Keratinocyte (primary cell): ENCODE measurements at regions not wholly inside any gene's neighbourhood (a gene's known extent, or its start where the extent isn't known, plus 50 kb on each side); places are given as distances from the start of the nearest gene placed in this dataset.

ENCODE experiments used
- DNase-seq: peaks from one replicate; pipeline ENCODE4 v3.0.0-alpha.2; 2011; ENCODE audit warnings: low read depth, missing footprints, low spot score
- FAIRE-seq: peaks from 2 replicates; lab custom pipeline; 2011; peaks lifted over from hg19 to GRCh38; lab: Jason Lieb, UNC
- H2AFZ ChIP-seq: 2 replicates; pipeline ENCODE4 v1.6.0; 2012; ENCODE audit warnings: low read length, control low read depth, inconsistent platforms; ENCODE audit not compliant: control insufficient read depth
- H3K27ac ChIP-seq: 2 replicates; pipeline ENCODE4 v1.5.1; 2011; ENCODE audit warnings: low read length; ENCODE audit not compliant: control insufficient read depth, insufficient read depth
- H3K27me3 ChIP-seq: 3 replicates; pipeline ENCODE4 v1.6.0; 2011; ENCODE audit warnings: low read length; ENCODE audit not compliant: control insufficient read depth, insufficient read depth; ENCODE audit errors: extremely low read depth
- H3K36me3 ChIP-seq, 2 experiments: 2 replicates in 1 of 2; 3 replicates in 1 of 2; pipeline ENCODE4 v1.5.1; 2011; ENCODE audit warnings: low read length in 2 of 2, mild to moderate bottlenecking in 1 of 2; ENCODE audit not compliant: control insufficient read depth in 2 of 2, insufficient read depth in 2 of 2; ENCODE audit errors: extremely low read depth in 1 of 2
- H3K4me1 ChIP-seq: 3 replicates; pipeline ENCODE4 v1.5.1; 2011; ENCODE audit warnings: low read length; ENCODE audit not compliant: control insufficient read depth, insufficient read depth; ENCODE audit errors: extremely low read depth
- H3K4me2 ChIP-seq: 3 replicates; pipeline ENCODE4 v1.6.0; 2011; ENCODE audit warnings: low read depth, low read length; ENCODE audit not compliant: control insufficient read depth, insufficient read depth; ENCODE audit errors: extremely low read depth
- H3K4me3 ChIP-seq, 3 experiments: fragments of 200-600 bp in 1 of 3; sonication (generic) in 1 of 3; 2 replicates in 2 of 3; 3 replicates in 1 of 3; pipeline ENCODE4 v1.5.1; 2011 to 2016; ENCODE audit warnings: low read length in 3 of 3, mild to moderate bottlenecking in 3 of 3, control low read depth in 2 of 3, inconsistent platforms in 1 of 3, low read depth in 1 of 3, mixed read lengths in 1 of 3, mixed run types in 1 of 3, moderate library complexity in 1 of 3; ENCODE audit not compliant: control insufficient read depth in 2 of 3, insufficient read depth in 2 of 3; ENCODE audit errors: extremely low read depth in 1 of 3
- H3K79me2 ChIP-seq: 2 replicates; pipeline ENCODE4 v1.6.0; 2012; ENCODE audit warnings: low read length; ENCODE audit not compliant: control insufficient read depth, insufficient read depth
- H3K9ac ChIP-seq: 3 replicates; pipeline ENCODE4 v1.6.0; 2011; ENCODE audit warnings: low read length; ENCODE audit not compliant: control insufficient read depth, insufficient read depth; ENCODE audit errors: extremely low read depth
- H3K9me1 ChIP-seq: 3 replicates; pipeline ENCODE4 v1.6.0; 2011; ENCODE audit warnings: low read length; ENCODE audit not compliant: control insufficient read depth, insufficient read depth; ENCODE audit errors: extremely low read depth
- H3K9me3 ChIP-seq: 2 replicates; pipeline ENCODE4 v1.5.1; 2012; ENCODE audit warnings: low read depth, low read length; ENCODE audit not compliant: control insufficient read depth
- H4K20me1 ChIP-seq: 3 replicates; pipeline ENCODE4 v1.6.0; 2011; ENCODE audit warnings: low read length; ENCODE audit not compliant: control insufficient read depth, insufficient read depth; ENCODE audit errors: extremely low read depth
- EZH2 ChIP-seq: IDR thresholded peaks from one replicate; pipeline ENCODE4 v1.6.1; 2012; ENCODE audit warnings: inconsistent platforms, mild to moderate bottlenecking, low read length, moderate library complexity
- dilution Hi-C: fragments of 300-500 bp; cut with MboI; formaldehyde crosslinking; loops from one replicate; pipeline ENCODE4 v1.7.0; 2020; ENCODE audit warnings: low sequenced_read_pairs; ENCODE audit not compliant: extremely low pct_ligation_motif_present
- TF ChIP-seq, protein P1 (sequence below), 3 experiments: IDR thresholded peaks in 1 of 3; conservative IDR thresholded peaks in 1 of 3; optimal IDR thresholded peaks in 1 of 3; 2 replicates in 2 of 3; 3 replicates in 1 of 3; pipeline versions ENCODE3 to v1.5.1; 2011; ENCODE audit warnings: low read length in 3 of 3, mild to moderate bottlenecking in 3 of 3, moderate library complexity in 2 of 3, control low read depth in 1 of 3, inconsistent platforms in 1 of 3; ENCODE audit not compliant: insufficient read depth in 2 of 3; ENCODE audit errors: extremely low read depth in 1 of 3

- dilution Hi-C loops, result no loop called here
- Histone ChIP-seq H3K9me3 (no peaks in the 10 kb centered on the region), H3K9ac (no peak overlapping the region), H3K27ac (no peak overlapping the region), H3K9me1 (no peaks in the 10 kb centered on the region), H2AFZ (no peak overlapping the region), H3K36me3 (no peaks in the 10 kb centered on the region), H4K20me1 (no peaks in the 10 kb centered on the region), H3K27me3 (no peaks in the 10 kb centered on the region), H3K4me3 (no peak overlapping the region), H3K79me2 (no peaks in the 10 kb centered on the region), H3K4me1 (no peaks in the 10 kb centered on the region), H3K4me2 (no peak overlapping the region)
- DNase-seq (no peak), FAIRE-seq (no peak)
- TF ChIP-seq, protein P1, sequence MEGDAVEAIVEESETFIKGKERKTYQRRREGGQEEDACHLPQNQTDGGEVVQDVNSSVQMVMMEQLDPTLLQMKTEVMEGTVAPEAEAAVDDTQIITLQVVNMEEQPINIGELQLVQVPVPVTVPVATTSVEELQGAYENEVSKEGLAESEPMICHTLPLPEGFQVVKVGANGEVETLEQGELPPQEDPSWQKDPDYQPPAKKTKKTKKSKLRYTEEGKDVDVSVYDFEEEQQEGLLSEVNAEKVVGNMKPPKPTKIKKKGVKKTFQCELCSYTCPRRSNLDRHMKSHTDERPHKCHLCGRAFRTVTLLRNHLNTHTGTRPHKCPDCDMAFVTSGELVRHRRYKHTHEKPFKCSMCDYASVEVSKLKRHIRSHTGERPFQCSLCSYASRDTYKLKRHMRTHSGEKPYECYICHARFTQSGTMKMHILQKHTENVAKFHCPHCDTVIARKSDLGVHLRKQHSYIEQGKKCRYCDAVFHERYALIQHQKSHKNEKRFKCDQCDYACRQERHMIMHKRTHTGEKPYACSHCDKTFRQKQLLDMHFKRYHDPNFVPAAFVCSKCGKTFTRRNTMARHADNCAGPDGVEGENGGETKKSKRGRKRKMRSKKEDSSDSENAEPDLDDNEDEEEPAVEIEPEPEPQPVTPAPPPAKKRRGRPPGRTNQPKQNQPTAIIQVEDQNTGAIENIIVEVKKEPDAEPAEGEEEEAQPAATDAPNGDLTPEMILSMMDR (optimal IDR thresholded peaks at IDR 0.05 in 1 of 3, IDR thresholded peaks at IDR 0.05 in 1 of 3, conservative IDR thresholded peaks at IDR 0.05 in 1 of 3; ENCODE audit: extremely low read depth in 1 of 3, insufficient read depth in 2 of 3, low read length in 3 of 3), result no peak
These were observed 112.4 kb downstream of the TENT5A start for GRCh38 chr6:81640126-81640525.

- FAIRE-seq, result no peak
- dilution Hi-C loops, result no loop called here
- Histone ChIP-seq H4K20me1 (no peaks in the 10 kb centered on the region), H3K9me3 (no peaks in the 10 kb centered on the region), H3K79me2 (no peaks in the 10 kb centered on the region), H3K4me1 (no peaks in the 10 kb centered on the region), H3K9ac (no peak overlapping the region), H3K4me3 (no peak overlapping the region), H3K27ac (no peak overlapping the region), H3K4me2 (no peak overlapping the region), H3K9me1 (no peaks in the 10 kb centered on the region), H2AFZ (no peak overlapping the region), H3K27me3 (no peaks in the 10 kb centered on the region), H3K36me3 (no peaks in the 10 kb centered on the region)
- no peak for DNase-seq
- TF ChIP-seq, protein P1 (optimal IDR thresholded peaks at IDR 0.05 in 1 of 3, IDR thresholded peaks at IDR 0.05 in 1 of 3, conservative IDR thresholded peaks at IDR 0.05 in 1 of 3; ENCODE audit: extremely low read depth in 1 of 3, insufficient read depth in 2 of 3, low read length in 3 of 3), result no peak
- TF ChIP-seq EZH2, result no peak
These were observed 114.1 kb downstream of the TENT5A start for GRCh38 chr6:81638366-81638765.
